ENCODE measurements at regions not wholly inside any gene's neighbourhood (a gene's known extent, or its start where the extent isn't known, plus 50 kb on each side); places are given as distances from the start of the nearest gene placed in this dataset.

GRCh38 chr13:71118779-71119364 is 748.1 kb downstream of the DACH1 start:
- TF ChIP-seq JUND (IDR thresholded peaks at IDR 0.05) (no peak), FOSL2 (IDR thresholded peaks at IDR 0.05; ENCODE audit: borderline replicate concordance, low read depth) (no peak), CTCF (IDR thresholded peaks at IDR 0.05) (no peak)
- TF ChIP-seq, protein P1, sequence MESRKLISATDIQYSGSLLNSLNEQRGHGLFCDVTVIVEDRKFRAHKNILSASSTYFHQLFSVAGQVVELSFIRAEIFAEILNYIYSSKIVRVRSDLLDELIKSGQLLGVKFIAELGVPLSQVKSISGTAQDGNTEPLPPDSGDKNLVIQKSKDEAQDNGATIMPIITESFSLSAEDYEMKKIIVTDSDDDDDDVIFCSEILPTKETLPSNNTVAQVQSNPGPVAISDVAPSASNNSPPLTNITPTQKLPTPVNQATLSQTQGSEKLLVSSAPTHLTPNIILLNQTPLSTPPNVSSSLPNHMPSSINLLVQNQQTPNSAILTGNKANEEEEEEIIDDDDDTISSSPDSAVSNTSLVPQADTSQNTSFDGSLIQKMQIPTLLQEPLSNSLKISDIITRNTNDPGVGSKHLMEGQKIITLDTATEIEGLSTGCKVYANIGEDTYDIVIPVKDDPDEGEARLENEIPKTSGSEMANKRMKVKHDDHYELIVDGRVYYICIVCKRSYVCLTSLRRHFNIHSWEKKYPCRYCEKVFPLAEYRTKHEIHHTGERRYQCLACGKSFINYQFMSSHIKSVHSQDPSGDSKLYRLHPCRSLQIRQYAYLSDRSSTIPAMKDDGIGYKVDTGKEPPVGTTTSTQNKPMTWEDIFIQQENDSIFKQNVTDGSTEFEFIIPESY (IDR thresholded peaks at IDR 0.05; ENCODE audit: borderline replicate concordance, low read depth), result no peak
